ENCODE measurements at regions not wholly inside any gene's neighbourhood (a gene's known extent, or its start where the extent isn't known, plus 50 kb on each side); places are given as distances from the start of the nearest gene placed in this dataset.

DNA sequence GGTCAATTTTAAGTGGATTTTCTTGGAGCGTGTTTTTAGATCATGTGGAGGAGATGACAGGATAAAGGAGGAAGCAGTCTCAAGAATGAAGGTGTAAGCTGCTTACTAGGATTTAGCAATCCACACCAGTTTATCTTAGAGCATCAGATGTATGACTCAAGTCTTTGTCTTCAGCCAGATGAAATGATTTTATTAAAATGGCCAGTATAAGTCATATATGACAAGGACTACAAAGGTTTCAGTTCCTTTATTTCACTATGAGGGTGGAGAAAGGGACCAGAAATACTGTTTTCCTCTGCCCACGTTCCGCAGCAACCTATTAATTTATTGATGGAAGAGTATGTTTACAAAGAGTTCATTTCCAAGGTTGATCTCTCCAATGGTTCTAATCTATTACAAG is 970.5 kb upstream of the SLC39A10 start:
- no peak overlapping the region for H3K4me3 ChIP-seq (replicated peaks in 1 of 3; ENCODE audit: insufficient read depth in 1 of 3, low read depth in 1 of 3, low read length in 3 of 3)
- FAIRE-seq, result no peak
- CTCF ChIA-PET, result interaction anchor here (0.8 to 1.2 kb wide), 2 partner anchors 12 to 14 kb away, joined by 3 to 4 read pairs; no protein-coding TSS in a partner anchor

More for the DNA sequence above, 970.5 kb upstream of the SLC39A10 start:
- no TSS peak for BruUV-seq (replicated peaks)
- Histone ChIP-seq H3K9ac (replicated peaks; ENCODE audit: extremely low read depth, insufficient read depth, low read length) (no peak overlapping the region), H3K4me1 (ENCODE audit: control insufficient read depth, extremely low read depth, insufficient read depth, low read length) (no peaks in the 10 kb centered on the region), H3K4me2 (ENCODE audit: insufficient read depth, low read length) (no peak overlapping the region), H3K9me3 (replicated peaks; ENCODE audit: control insufficient read depth, insufficient read depth, low read length) (no peaks in the 10 kb centered on the region), H3K27ac (ENCODE audit: insufficient read depth, low read depth, low read length) (no peak overlapping the region), H3K27me3 (ENCODE audit: control insufficient read depth in 2 of 2, insufficient read depth in 2 of 2, low read length in 2 of 2) (no peaks in the 10 kb centered on the region), H2AFZ (ENCODE audit: low read depth, low read length) (no peak overlapping the region), H3K79me2 (ENCODE audit: control insufficient read depth, insufficient read depth, low read length) (no peaks in the 10 kb centered on the region), H3K9me1 (replicated peaks; ENCODE audit: control insufficient read depth, extremely low read depth, insufficient read depth, low read length) (no peaks in the 10 kb centered on the region), H3K36me3 (ENCODE audit: control insufficient read depth in 2 of 2, extremely low read depth in 1 of 2, insufficient read depth in 2 of 2, low read length in 2 of 2) (no peaks in the 10 kb centered on the region), H4K20me1 (replicated peaks; ENCODE audit: control insufficient read depth, extremely low read depth, insufficient read depth, low read length) (no peaks in the 10 kb centered on the region)
- dilution Hi-C loops (cut with MboI; ENCODE audit: extremely low pct_ligation_motif_present, low sequenced_read_pairs) (no loop called here), intact Hi-C loops (cut with micrococcal nuclease) (loop anchor here (10.0 kb wide), 1 partner anchor 1378 kb away; the partner anchor contains the start of gene DNAH7)
- POLR2A ChIA-PET, result no interaction called here
- TF ChIP-seq JUN (IDR thresholded peaks at IDR 0.05; ENCODE audit: borderline replicate concordance, insufficient read depth, insufficient read length, low read depth) (no peak), POLR2AphosphoS5 (IDR thresholded peaks at IDR 0.05; ENCODE audit: insufficient read depth, low read depth, low read length) (no peak), EZH2 (IDR thresholded peaks at IDR 0.05; ENCODE audit: borderline replicate concordance, low read depth, low read length, severe bottlenecking) (no peak), MYC (IDR thresholded peaks at IDR 0.05; ENCODE audit: low read depth, low read length) (no peak), FOS (IDR thresholded peaks at IDR 0.05; ENCODE audit: borderline replicate concordance, insufficient read depth, low read length) (no peak), GATA2 (IDR thresholded peaks at IDR 0.05; ENCODE audit: insufficient read depth, insufficient read length, low read depth, low read length) (no peak), POLR2A (IDR thresholded peaks at IDR 0.05; ENCODE audit: low read depth, low read length) (no peak)
- TF ChIP-seq, protein P1, sequence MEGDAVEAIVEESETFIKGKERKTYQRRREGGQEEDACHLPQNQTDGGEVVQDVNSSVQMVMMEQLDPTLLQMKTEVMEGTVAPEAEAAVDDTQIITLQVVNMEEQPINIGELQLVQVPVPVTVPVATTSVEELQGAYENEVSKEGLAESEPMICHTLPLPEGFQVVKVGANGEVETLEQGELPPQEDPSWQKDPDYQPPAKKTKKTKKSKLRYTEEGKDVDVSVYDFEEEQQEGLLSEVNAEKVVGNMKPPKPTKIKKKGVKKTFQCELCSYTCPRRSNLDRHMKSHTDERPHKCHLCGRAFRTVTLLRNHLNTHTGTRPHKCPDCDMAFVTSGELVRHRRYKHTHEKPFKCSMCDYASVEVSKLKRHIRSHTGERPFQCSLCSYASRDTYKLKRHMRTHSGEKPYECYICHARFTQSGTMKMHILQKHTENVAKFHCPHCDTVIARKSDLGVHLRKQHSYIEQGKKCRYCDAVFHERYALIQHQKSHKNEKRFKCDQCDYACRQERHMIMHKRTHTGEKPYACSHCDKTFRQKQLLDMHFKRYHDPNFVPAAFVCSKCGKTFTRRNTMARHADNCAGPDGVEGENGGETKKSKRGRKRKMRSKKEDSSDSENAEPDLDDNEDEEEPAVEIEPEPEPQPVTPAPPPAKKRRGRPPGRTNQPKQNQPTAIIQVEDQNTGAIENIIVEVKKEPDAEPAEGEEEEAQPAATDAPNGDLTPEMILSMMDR (IDR thresholded peaks at IDR 0.05; ENCODE audit: extremely low read depth in 1 of 2, insufficient read depth in 1 of 2, low read depth in 1 of 2, low read length in 2 of 2), result no peak
- TF ChIP-seq, protein P2, sequence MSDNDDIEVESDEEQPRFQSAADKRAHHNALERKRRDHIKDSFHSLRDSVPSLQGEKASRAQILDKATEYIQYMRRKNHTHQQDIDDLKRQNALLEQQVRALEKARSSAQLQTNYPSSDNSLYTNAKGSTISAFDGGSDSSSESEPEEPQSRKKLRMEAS (IDR thresholded peaks at IDR 0.05; ENCODE audit: insufficient read depth, insufficient read length), result no peak
- DNase-seq (ENCODE audit: low read depth, low spot score), result no peak

Measured in endothelial cell of umbilical vein (primary cell).